DOHH2 (cell line): ENCODE measurements at regions not wholly inside any gene's neighbourhood (a gene's known extent, or its start where the extent isn't known, plus 50 kb on each side); places are given as distances from the start of the nearest gene placed in this dataset.

ENCODE experiments used
- EZH2phosphoT487 ChIP-seq: fragments of 200-600 bp; sonication (generic); IDR thresholded peaks from 2 replicates; pipeline ENCODE4 v1.6.1; 2017; ENCODE audit warnings: borderline replicate concordance, mild to moderate bottlenecking, antibody characterized with exemption, low read length, moderate library complexity, mixed read lengths
- TF ChIP-seq, protein P1 (sequence below): fragments of 200-600 bp; sonication (generic); IDR thresholded peaks from one replicate; pipeline ENCODE4 v1.5.1; 2014; ENCODE audit warnings: antibody characterized with exemption, mild to moderate bottlenecking, low read depth, low read length; ENCODE audit not compliant: poor library complexity, severe bottlenecking

DNA sequence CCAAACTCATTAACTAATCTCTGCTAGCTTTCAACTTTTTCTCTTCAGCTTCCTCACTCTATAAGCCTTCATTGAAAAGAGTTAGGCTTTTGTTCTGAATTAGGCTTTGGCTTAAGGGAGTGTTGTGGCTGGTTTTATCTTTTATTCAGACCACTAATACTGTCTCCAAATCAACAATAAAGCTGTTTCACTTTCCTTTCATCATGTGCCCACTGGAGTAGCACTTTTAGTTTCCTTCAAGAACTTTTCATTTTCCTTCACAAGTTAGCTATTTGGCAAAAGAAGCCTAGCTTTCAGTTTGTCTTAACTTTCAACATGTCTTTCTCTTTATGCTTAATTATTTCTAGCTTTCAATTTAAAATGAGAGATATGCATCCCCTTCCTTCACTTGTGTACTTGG, 271.7 kb upstream of the FSIP2 start:
- TF ChIP-seq, protein P1, sequence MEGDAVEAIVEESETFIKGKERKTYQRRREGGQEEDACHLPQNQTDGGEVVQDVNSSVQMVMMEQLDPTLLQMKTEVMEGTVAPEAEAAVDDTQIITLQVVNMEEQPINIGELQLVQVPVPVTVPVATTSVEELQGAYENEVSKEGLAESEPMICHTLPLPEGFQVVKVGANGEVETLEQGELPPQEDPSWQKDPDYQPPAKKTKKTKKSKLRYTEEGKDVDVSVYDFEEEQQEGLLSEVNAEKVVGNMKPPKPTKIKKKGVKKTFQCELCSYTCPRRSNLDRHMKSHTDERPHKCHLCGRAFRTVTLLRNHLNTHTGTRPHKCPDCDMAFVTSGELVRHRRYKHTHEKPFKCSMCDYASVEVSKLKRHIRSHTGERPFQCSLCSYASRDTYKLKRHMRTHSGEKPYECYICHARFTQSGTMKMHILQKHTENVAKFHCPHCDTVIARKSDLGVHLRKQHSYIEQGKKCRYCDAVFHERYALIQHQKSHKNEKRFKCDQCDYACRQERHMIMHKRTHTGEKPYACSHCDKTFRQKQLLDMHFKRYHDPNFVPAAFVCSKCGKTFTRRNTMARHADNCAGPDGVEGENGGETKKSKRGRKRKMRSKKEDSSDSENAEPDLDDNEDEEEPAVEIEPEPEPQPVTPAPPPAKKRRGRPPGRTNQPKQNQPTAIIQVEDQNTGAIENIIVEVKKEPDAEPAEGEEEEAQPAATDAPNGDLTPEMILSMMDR: no peak
- TF ChIP-seq EZH2phosphoT487: no peak
